ENCODE measurements at regions not wholly inside any gene's neighbourhood (a gene's known extent, or its start where the extent isn't known, plus 50 kb on each side); places are given as distances from the start of the nearest gene placed in this dataset.

DNA sequence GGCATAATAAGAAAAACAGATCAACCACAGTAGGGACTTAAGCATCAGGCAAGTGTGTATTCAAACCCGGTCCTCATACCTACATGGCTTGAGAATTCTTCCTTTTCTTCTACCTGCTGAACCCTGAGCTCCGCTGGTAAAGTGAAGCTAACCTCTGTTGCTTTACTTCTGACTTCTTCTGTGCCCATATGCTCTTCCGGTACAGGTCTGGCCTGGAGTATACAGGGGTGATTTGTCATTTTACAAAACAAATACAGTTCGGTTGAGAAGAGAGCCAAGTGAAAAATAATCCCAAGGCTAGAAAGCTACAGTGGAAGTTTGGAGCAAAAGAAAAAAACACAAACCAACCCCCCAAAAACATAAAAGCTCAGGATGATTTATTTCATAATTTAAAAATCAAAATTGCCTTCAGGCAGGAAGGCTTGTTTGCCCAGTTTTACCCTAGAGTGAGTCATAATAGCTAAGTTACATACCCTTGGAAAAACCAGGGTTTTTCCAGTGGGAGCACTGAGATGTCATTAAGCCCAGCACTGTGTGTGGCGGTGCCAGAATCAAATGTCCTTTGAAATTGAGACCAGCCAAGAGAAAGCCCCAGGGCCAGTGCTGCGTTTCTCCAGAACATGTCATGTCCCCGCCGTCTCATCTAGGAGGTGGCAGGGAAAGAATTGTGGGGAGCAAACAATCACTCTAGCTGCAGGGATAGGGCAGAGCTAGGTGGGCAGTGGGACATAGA is 305.5 kb upstream of the ISX start:
- DNase-seq (ENCODE audit: low spot score), result no peak
- H3K4me3 ChIP-seq, result no peak overlapping the region
- H3K27ac ChIP-seq, result no peak overlapping the region
- TF ChIP-seq, protein P1, sequence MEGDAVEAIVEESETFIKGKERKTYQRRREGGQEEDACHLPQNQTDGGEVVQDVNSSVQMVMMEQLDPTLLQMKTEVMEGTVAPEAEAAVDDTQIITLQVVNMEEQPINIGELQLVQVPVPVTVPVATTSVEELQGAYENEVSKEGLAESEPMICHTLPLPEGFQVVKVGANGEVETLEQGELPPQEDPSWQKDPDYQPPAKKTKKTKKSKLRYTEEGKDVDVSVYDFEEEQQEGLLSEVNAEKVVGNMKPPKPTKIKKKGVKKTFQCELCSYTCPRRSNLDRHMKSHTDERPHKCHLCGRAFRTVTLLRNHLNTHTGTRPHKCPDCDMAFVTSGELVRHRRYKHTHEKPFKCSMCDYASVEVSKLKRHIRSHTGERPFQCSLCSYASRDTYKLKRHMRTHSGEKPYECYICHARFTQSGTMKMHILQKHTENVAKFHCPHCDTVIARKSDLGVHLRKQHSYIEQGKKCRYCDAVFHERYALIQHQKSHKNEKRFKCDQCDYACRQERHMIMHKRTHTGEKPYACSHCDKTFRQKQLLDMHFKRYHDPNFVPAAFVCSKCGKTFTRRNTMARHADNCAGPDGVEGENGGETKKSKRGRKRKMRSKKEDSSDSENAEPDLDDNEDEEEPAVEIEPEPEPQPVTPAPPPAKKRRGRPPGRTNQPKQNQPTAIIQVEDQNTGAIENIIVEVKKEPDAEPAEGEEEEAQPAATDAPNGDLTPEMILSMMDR (IDR thresholded peaks at IDR 0.05), result no peak

DNA sequence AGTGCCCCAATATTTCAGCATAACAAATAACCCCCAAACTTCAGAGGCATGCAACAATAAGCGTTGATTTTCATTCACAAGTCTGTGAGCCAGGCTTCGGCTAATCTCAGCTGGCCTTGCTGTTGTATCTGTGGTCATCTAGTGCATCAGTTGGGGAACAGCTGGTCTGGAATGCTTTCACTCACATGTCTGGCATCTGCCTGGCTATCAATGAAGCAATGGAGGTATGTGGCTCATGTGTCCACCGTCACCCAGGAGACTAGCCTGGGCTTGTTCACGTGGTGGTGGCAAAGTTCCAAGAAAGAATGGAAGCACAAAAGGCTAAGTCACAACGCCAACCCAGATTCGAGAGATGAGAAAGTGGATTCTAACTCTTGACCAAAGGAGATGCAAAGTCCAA is 304.8 kb upstream of the ISX start:
- Histone ChIP-seq H3K4me3 (no peak overlapping the region), H3K27ac (no peak overlapping the region)
- TF ChIP-seq, protein P1 (IDR thresholded peaks at IDR 0.05), result no peak
- DNase-seq (ENCODE audit: low spot score), result no peak

DNA sequence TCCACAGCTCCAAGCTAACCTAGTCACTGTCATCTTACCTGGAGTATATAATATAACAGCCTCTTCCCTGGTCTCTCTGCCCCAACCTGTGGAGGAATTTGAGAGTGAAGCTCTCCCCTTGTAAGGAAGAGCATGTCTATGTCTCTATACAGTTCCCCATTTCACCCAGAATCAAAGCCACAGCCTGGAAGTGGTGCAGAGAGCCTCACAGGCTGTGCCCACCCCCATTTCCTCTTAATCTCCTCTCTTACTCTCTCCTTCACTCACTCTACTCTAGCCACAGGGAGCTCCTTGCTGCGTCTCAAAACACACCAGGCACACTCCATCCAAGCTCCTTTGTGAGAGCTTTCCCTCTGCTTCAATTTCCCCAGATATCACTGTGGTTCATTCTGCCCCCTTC is 302.5 kb upstream of the ISX start:
- TF ChIP-seq, protein P1 (IDR thresholded peaks at IDR 0.05), result no peak
- Histone ChIP-seq H3K27ac (no peak overlapping the region), H3K4me3 (no peak overlapping the region)
- no peak for DNase-seq (ENCODE audit: low spot score)

- TF ChIP-seq, protein P1 (IDR thresholded peaks at IDR 0.05), result no peak
- Histone ChIP-seq H3K27ac (no peak overlapping the region), H3K4me3 (no peak overlapping the region)
- DNase-seq (ENCODE audit: low spot score), result no peak
These were observed 300.8 kb upstream of the ISX start for GRCh38 chr22:34765115-34765514.

GRCh38 chr22:34769361-34769760 is 296.6 kb upstream of the ISX start:
- H3K27ac ChIP-seq, result no peak overlapping the region
- no peak for DNase-seq (ENCODE audit: low spot score)
- TF ChIP-seq, protein P1 (IDR thresholded peaks at IDR 0.05), result no peak
- no peak overlapping the region for H3K4me3 ChIP-seq

GRCh38 chr22:34776817-34777216 is 289.1 kb upstream of the ISX start:
- TF ChIP-seq, protein P1 (IDR thresholded peaks at IDR 0.05), result no peak
- no peak overlapping the region for H3K27ac ChIP-seq
- no peak overlapping the region for H3K4me3 ChIP-seq
- no peak for DNase-seq (ENCODE audit: low spot score)

- Histone ChIP-seq H3K27ac (no peak overlapping the region), H3K4me3 (no peak overlapping the region)
- TF ChIP-seq, protein P1 (IDR thresholded peaks at IDR 0.05), result no peak
- no peak for DNase-seq (ENCODE audit: low spot score)
These were observed 284.3 kb upstream of the ISX start for GRCh38 chr22:34781681-34782080.
